ENCODE measurements at regions not wholly inside any gene's neighbourhood (a gene's known extent, or its start where the extent isn't known, plus 50 kb on each side); places are given as distances from the start of the nearest gene placed in this dataset.

DNA sequence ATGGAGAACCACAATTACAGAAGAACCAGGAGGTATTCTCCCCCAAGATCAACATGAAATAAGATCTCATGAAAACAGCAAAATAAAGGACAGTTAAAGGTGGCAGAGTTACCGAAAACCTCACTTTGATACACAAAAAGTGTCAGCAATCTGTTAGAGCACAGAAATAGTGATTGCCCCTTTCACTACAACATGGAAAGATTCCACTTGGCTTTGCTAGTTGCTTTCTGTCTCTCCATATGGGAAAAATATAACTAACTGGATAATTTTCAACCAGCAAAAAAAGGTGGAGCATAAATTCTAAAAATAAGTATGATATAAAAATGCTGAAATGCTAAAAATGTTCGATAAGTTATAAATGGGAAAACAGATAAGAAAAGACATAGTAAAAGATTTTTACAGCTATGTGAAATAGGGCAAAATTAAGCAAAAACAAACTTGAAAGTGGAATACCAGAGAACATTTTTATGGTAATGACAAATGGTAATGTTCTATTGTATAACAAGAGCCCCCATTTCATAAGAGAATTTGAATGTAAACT is 90.2 kb downstream of the GPR85 start:
- no peaks in the 10 kb centered on the region for H3K79me2 ChIP-seq (replicated peaks; ENCODE audit: insufficient read depth)
- 0 out of 2 replicates have a peak, but pooled peaks cover 2% of the 10 kb centered on the region for H3K9me2 ChIP-seq (ENCODE audit: insufficient read depth)
- H3K27ac ChIP-seq (ENCODE audit: low read depth), result no peak overlapping the region

More for the DNA sequence above, 90.2 kb downstream of the GPR85 start:
- DNase-seq (ENCODE audit: low spot score) (no peak), ATAC-seq (no peak)
- Mint-ChIP-seq H3K4me1 (peaks cover 5% of the 10 kb centered on the region; the same call in 2 of the 3 replicates), H3K27me3 (ENCODE audit: insufficient read depth, low read depth, poor library complexity) (peaks cover 2% of the 10 kb centered on the region), H3K4me3 (no peak overlapping the region), H3K36me3 (ENCODE audit: low read depth) (no peaks in the 10 kb centered on the region), H3K27ac (no peak overlapping the region), H3K9me3 (no peaks in the 10 kb centered on the region)
- no peak overlapping the region for H3K4me2 ChIP-seq
- H4K20me1 ChIP-seq (replicated peaks; ENCODE audit: insufficient read depth), result no peaks in the 10 kb centered on the region
- no peak overlapping the region for H2AFZ ChIP-seq
- H3K4me3 ChIP-seq, result no peak overlapping the region
- H3K27me3 ChIP-seq (ENCODE audit: insufficient read depth), result no peaks in the 10 kb centered on the region
- no peak for TF ChIP-seq POLR2AphosphoS5 (IDR thresholded peaks at IDR 0.05; ENCODE audit: low read depth)
- no peak for TF ChIP-seq ZNF462 (CRISPR knock-in tag; IDR thresholded peaks at IDR 0.05)
- TF ChIP-seq EZH2 (IDR thresholded peaks at IDR 0.05; ENCODE audit: low read depth, unreplicated experiment), result no peak
- TF ChIP-seq, protein P1, sequence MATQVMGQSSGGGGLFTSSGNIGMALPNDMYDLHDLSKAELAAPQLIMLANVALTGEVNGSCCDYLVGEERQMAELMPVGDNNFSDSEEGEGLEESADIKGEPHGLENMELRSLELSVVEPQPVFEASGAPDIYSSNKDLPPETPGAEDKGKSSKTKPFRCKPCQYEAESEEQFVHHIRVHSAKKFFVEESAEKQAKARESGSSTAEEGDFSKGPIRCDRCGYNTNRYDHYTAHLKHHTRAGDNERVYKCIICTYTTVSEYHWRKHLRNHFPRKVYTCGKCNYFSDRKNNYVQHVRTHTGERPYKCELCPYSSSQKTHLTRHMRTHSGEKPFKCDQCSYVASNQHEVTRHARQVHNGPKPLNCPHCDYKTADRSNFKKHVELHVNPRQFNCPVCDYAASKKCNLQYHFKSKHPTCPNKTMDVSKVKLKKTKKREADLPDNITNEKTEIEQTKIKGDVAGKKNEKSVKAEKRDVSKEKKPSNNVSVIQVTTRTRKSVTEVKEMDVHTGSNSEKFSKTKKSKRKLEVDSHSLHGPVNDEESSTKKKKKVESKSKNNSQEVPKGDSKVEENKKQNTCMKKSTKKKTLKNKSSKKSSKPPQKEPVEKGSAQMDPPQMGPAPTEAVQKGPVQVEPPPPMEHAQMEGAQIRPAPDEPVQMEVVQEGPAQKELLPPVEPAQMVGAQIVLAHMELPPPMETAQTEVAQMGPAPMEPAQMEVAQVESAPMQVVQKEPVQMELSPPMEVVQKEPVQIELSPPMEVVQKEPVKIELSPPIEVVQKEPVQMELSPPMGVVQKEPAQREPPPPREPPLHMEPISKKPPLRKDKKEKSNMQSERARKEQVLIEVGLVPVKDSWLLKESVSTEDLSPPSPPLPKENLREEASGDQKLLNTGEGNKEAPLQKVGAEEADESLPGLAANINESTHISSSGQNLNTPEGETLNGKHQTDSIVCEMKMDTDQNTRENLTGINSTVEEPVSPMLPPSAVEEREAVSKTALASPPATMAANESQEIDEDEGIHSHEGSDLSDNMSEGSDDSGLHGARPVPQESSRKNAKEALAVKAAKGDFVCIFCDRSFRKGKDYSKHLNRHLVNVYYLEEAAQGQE (IDR thresholded peaks at IDR 0.05; ENCODE audit: unreplicated experiment), result no peak
- no peak for TF ChIP-seq ZNF331 (CRISPR knock-in tag; IDR thresholded peaks at IDR 0.05; ENCODE audit: low read depth)
- TF ChIP-seq, protein P2, sequence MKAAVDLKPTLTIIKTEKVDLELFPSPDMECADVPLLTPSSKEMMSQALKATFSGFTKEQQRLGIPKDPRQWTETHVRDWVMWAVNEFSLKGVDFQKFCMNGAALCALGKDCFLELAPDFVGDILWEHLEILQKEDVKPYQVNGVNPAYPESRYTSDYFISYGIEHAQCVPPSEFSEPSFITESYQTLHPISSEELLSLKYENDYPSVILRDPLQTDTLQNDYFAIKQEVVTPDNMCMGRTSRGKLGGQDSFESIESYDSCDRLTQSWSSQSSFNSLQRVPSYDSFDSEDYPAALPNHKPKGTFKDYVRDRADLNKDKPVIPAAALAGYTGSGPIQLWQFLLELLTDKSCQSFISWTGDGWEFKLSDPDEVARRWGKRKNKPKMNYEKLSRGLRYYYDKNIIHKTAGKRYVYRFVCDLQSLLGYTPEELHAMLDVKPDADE (IDR thresholded peaks at IDR 0.05), result no peak
- TF ChIP-seq ZNF114 (CRISPR knock-in tag; IDR thresholded peaks at IDR 0.05), result no peak
- TF ChIP-seq STAT1 (IDR thresholded peaks at IDR 0.05; ENCODE audit: unreplicated experiment), result no peak
- no peak for TF ChIP-seq JUNB (IDR thresholded peaks at IDR 0.05; ENCODE audit: unreplicated experiment)
- no peak for TF ChIP-seq NANOG (IDR thresholded peaks at IDR 0.05; ENCODE audit: borderline replicate concordance)
- no peak for TF ChIP-seq EZH2phosphoT487 (IDR thresholded peaks at IDR 0.05; ENCODE audit: unreplicated experiment)
- TF ChIP-seq, protein P3, sequence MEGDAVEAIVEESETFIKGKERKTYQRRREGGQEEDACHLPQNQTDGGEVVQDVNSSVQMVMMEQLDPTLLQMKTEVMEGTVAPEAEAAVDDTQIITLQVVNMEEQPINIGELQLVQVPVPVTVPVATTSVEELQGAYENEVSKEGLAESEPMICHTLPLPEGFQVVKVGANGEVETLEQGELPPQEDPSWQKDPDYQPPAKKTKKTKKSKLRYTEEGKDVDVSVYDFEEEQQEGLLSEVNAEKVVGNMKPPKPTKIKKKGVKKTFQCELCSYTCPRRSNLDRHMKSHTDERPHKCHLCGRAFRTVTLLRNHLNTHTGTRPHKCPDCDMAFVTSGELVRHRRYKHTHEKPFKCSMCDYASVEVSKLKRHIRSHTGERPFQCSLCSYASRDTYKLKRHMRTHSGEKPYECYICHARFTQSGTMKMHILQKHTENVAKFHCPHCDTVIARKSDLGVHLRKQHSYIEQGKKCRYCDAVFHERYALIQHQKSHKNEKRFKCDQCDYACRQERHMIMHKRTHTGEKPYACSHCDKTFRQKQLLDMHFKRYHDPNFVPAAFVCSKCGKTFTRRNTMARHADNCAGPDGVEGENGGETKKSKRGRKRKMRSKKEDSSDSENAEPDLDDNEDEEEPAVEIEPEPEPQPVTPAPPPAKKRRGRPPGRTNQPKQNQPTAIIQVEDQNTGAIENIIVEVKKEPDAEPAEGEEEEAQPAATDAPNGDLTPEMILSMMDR (conservative IDR thresholded peaks at IDR 0.05; ENCODE audit: low read depth in 2 of 2), result no peak
- no peak for TF ChIP-seq CREB1 (CRISPR knock-in tag; IDR thresholded peaks at IDR 0.05; ENCODE audit: low read depth)
- H3K36me3 ChIP-seq (ENCODE audit: insufficient read depth), result no peaks in the 10 kb centered on the region
- H3F3A ChIP-seq (replicated peaks; ENCODE audit: low read depth), result no peaks in the 10 kb centered on the region
- H3K4me1 ChIP-seq (ENCODE audit: insufficient read depth), result no peaks in the 10 kb centered on the region

All from GM23338 (cell line).